ENCODE measurements at regions not wholly inside any gene's neighbourhood (a gene's known extent, or its start where the extent isn't known, plus 50 kb on each side); places are given as distances from the start of the nearest gene placed in this dataset.

DNA sequence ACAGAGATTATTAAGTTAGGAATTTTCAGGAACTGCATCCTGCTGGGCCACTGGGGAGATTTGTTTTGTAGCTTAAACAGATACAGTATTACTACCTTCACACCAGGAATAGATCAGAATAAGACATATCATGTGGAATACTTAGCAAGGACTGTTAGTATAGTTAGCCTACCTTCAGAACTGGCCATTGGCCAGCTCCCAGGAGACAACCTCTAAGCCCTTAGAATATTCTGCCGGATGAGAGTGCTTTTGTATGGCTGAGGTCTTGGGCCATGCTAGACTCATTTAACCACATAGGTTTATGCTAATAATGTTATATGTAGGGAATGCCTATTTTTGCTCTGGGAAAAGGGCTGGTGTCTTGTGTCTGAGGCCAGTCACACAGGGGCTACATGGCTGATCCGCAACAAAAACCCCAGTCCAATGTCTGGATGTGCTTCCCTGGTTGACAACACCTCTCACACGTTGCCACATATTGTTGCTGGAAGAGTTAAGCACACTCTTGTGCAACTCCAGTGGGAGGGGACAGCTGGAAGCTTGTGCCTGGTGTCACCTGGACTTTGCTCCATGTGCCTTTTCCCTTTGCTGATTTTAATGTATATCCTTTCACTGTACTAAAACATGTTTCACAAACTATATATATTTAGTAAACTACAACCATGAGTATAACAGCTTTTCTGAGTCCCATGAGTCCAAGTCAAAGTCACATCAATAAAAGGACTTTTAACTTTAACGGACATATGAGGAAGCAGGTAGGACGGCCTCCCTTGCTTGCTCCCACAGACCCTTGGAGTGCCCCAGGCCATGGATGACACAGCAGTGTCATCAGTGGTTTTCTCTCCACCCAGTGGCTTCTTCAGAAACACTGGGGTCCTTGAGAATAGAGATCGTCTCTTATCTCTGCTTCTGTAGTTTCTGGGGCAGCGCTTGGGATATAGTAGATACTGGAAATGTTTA is 118.0 kb upstream of the C3orf80 start (continued):
- TF ChIP-seq, protein P1, sequence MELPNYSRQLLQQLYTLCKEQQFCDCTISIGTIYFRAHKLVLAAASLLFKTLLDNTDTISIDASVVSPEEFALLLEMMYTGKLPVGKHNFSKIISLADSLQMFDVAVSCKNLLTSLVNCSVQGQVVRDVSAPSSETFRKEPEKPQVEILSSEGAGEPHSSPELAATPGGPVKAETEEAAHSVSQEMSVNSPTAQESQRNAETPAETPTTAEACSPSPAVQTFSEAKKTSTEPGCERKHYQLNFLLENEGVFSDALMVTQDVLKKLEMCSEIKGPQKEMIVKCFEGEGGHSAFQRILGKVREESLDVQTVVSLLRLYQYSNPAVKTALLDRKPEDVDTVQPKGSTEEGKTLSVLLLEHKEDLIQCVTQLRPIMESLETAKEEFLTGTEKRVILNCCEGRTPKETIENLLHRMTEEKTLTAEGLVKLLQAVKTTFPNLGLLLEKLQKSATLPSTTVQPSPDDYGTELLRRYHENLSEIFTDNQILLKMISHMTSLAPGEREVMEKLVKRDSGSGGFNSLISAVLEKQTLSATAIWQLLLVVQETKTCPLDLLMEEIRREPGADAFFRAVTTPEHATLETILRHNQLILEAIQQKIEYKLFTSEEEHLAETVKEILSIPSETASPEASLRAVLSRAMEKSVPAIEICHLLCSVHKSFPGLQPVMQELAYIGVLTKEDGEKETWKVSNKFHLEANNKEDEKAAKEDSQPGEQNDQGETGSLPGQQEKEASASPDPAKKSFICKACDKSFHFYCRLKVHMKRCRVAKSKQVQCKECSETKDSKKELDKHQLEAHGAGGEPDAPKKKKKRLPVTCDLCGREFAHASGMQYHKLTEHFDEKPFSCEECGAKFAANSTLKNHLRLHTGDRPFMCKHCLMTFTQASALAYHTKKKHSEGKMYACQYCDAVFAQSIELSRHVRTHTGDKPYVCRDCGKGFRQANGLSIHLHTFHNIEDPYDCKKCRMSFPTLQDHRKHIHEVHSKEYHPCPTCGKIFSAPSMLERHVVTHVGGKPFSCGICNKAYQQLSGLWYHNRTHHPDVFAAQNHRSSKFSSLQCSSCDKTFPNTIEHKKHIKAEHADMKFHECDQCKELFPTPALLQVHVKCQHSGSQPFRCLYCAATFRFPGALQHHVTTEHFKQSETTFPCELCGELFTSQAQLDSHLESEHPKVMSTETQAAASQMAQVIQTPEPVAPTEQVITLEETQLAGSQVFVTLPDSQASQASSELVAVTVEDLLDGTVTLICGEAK (IDR thresholded peaks at IDR 0.05): no peak
- TF ChIP-seq, protein P1 (CRISPR knock-in tag; IDR thresholded peaks at IDR 0.05): no peak
- TF ChIP-seq NFKBIZ (CRISPR knock-in tag; IDR thresholded peaks at IDR 0.05) (peak; percentile 86; the same call in 1 of the 2 replicates), TBP (CRISPR knock-in tag; IDR thresholded peaks at IDR 0.05) (no peak), ZNF3 (CRISPR knock-in tag; IDR thresholded peaks at IDR 0.05) (0 out of 2 replicates have a peak, but pooled peaks have one; percentile 25), ATRX (CRISPR knock-in tag; IDR thresholded peaks at IDR 0.05; ENCODE audit: borderline replicate concordance) (no peak), ZFP1 (CRISPR knock-in tag; IDR thresholded peaks at IDR 0.05) (peak; percentile 80; the same call in 1 of the 2 replicates), TSC22D2 (CRISPR knock-in tag; IDR thresholded peaks at IDR 0.05; ENCODE audit: borderline replicate concordance) (peak; percentile 60; the same call in 1 of the 2 replicates), ZMYM4 (CRISPR knock-in tag; IDR thresholded peaks at IDR 0.05) (peak; percentile 95), ZNF44 (CRISPR knock-in tag; IDR thresholded peaks at IDR 0.05) (no peak), ZNF235 (CRISPR knock-in tag; IDR thresholded peaks at IDR 0.05; ENCODE audit: borderline replicate concordance) (no peak), JUNB (CRISPR knock-in tag; IDR thresholded peaks at IDR 0.05; ENCODE audit: borderline replicate concordance) (no peak)
- TF ChIP-seq, protein P2, sequence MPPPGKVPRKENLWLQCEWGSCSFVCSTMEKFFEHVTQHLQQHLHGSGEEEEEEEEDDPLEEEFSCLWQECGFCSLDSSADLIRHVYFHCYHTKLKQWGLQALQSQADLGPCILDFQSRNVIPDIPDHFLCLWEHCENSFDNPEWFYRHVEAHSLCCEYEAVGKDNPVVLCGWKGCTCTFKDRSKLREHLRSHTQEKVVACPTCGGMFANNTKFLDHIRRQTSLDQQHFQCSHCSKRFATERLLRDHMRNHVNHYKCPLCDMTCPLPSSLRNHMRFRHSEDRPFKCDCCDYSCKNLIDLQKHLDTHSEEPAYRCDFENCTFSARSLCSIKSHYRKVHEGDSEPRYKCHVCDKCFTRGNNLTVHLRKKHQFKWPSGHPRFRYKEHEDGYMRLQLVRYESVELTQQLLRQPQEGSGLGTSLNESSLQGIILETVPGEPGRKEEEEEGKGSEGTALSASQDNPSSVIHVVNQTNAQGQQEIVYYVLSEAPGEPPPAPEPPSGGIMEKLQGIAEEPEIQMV (CRISPR knock-in tag; IDR thresholded peaks at IDR 0.05; ENCODE audit: low read depth): 0 out of 2 replicates have a peak, but pooled peaks have one; percentile 49
- TF ChIP-seq, protein P3, sequence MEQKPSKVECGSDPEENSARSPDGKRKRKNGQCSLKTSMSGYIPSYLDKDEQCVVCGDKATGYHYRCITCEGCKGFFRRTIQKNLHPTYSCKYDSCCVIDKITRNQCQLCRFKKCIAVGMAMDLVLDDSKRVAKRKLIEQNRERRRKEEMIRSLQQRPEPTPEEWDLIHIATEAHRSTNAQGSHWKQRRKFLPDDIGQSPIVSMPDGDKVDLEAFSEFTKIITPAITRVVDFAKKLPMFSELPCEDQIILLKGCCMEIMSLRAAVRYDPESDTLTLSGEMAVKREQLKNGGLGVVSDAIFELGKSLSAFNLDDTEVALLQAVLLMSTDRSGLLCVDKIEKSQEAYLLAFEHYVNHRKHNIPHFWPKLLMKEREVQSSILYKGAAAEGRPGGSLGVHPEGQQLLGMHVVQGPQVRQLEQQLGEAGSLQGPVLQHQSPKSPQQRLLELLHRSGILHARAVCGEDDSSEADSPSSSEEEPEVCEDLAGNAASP (CRISPR knock-in tag; IDR thresholded peaks at IDR 0.05; ENCODE audit: borderline replicate concordance): peak; percentile 29; the same call in 1 of the 2 replicates
- TF ChIP-seq, protein P4, sequence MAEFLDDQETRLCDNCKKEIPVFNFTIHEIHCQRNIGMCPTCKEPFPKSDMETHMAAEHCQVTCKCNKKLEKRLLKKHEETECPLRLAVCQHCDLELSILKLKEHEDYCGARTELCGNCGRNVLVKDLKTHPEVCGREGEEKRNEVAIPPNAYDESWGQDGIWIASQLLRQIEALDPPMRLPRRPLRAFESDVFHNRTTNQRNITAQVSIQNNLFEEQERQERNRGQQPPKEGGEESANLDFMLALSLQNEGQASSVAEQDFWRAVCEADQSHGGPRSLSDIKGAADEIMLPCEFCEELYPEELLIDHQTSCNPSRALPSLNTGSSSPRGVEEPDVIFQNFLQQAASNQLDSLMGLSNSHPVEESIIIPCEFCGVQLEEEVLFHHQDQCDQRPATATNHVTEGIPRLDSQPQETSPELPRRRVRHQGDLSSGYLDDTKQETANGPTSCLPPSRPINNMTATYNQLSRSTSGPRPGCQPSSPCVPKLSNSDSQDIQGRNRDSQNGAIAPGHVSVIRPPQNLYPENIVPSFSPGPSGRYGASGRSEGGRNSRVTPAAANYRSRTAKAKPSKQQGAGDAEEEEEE (CRISPR knock-in tag; IDR thresholded peaks at IDR 0.05; ENCODE audit: borderline replicate concordance): 0 out of 2 replicates have a peak, but pooled peaks have one; percentile 25
